Body of pancreas (tissue), 4 donors: ENCODE measurements at regions not wholly inside any gene's neighbourhood (a gene's known extent, or its start where the extent isn't known, plus 50 kb on each side); places are given as distances from the start of the nearest gene placed in this dataset.

Experiments used
- POLR2A ChIP-seq, 3 donors: fragments of 450-650 bp; IDR thresholded peaks; one replicate each; pipeline ENCODE4 v1.6.1; 2016; ENCODE audit warnings: antibody characterized with exemption in 3 of 3, mild to moderate bottlenecking in 2 of 3
- TF ChIP-seq, protein P1 (sequence below), 7 experiments: fragments of 450-650 bp in 4 of 7; fragments of 200-600 bp in 3 of 7; sonication (generic) in 3 of 7; IDR thresholded peaks; one replicate each; pipeline ENCODE4 v1.5.1; 2016 to 2019; ENCODE audit warnings: antibody characterized with exemption in 7 of 7

GRCh38 chr3:157931517-157931916 is 174.7 kb downstream of the SHOX2 start:
- TF ChIP-seq, protein P1, sequence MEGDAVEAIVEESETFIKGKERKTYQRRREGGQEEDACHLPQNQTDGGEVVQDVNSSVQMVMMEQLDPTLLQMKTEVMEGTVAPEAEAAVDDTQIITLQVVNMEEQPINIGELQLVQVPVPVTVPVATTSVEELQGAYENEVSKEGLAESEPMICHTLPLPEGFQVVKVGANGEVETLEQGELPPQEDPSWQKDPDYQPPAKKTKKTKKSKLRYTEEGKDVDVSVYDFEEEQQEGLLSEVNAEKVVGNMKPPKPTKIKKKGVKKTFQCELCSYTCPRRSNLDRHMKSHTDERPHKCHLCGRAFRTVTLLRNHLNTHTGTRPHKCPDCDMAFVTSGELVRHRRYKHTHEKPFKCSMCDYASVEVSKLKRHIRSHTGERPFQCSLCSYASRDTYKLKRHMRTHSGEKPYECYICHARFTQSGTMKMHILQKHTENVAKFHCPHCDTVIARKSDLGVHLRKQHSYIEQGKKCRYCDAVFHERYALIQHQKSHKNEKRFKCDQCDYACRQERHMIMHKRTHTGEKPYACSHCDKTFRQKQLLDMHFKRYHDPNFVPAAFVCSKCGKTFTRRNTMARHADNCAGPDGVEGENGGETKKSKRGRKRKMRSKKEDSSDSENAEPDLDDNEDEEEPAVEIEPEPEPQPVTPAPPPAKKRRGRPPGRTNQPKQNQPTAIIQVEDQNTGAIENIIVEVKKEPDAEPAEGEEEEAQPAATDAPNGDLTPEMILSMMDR (IDR thresholded peaks at IDR 0.05), result no peak
- TF ChIP-seq POLR2A (IDR thresholded peaks at IDR 0.05), result no peak
